ENCODE measurements at regions not wholly inside any gene's neighbourhood (a gene's known extent, or its start where the extent isn't known, plus 50 kb on each side); places are given as distances from the start of the nearest gene placed in this dataset.

- TF ChIP-seq CTCF (IDR thresholded peaks at IDR 0.05) (no peak), ZFX (IDR thresholded peaks at IDR 0.05; ENCODE audit: borderline replicate concordance) (no peak)
These were observed 394.1 kb downstream of the ZNF608 start for GRCh38 chr5:124352312-124352711.

All from 22Rv1 (cell line).